GM21526 (cell line): ENCODE measurements at regions not wholly inside any gene's neighbourhood (a gene's known extent, or its start where the extent isn't known, plus 50 kb on each side); places are given as distances from the start of the nearest gene placed in this dataset.

ENCODE experiments used
- ATAC-seq: cut with Tn5 transposase; IDR thresholded peaks from one replicate; pipeline ENCODE4 v1.9.1; 2021; ENCODE audit warnings: moderate library complexity; ENCODE audit not compliant: unreplicated experiment, low FRiP score

DNA sequence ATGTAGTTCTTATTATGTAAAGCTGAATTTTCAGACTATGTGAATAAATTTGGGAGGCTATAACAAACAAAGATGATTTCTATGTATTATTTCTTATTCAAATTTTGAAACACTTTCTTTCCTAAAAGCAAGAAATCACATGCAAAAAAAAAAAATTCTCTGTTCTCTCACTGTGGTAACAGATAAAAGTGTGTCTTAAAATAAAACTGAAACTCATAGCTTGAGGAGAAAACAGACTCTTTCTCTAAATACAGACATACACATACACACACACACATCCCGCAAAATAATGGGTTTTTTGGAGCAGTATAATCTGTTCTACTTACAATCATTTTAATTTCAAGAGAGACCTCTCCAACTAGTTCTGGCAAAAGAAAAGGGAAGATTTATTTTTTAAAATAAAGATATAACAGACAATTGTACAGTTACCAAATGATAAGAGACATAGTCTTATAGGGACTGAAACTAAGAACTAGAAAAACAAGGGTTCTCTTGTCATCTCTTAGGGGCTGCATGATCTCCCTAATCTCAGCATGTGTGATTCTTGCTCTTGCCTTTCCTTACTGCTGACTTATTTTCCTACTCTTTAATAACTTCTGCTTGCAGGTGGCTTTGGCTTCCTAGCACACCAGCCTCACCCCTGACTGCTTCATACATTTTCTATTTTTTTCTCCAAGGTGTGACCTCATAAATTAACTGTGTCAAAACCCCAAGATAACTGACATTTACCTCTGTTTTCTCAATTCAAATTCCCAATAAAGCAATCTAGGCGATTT lies 483.5 kb upstream of the POT1 start:
- no peak for ATAC-seq

DNA sequence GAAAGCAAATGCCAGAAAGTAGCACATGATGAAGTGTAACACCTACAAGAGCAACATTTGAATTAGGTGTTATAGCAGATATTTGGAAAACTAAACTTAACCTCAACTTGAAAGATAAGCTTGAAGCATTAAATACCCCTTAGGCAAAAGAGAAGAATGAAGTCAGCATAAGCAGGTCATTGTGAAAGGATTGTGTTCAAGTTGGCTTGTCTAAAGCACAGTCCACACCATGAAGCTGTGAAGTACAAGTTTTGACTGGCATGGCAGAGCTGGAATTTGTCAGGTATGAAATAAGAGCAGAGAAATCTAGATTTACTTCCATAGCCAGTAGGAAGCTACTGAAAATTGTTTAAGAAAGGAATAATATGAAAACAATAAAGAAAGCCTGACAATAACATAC lies 480.3 kb upstream of the POT1 start:
- no peak for ATAC-seq

DNA sequence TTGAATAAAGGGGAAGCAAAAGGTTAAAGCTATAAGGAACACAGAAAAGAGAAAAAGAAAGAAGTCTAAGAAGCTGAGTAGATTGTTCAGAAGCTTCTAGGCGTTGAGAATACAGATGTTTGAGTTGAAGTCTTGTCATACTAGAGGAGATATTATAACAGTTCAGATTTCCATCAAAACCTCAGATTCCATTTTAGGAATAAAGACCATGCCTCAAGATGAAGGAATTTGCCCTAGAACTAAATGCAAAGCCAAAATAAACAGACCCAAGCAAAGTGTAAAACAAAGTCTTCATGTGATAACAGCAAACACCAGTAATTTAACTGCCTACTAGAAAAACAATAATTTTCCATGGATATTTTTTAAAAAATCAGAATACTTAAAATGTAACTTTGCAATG lies 476.5 kb upstream of the POT1 start:
- ATAC-seq = no peak

DNA sequence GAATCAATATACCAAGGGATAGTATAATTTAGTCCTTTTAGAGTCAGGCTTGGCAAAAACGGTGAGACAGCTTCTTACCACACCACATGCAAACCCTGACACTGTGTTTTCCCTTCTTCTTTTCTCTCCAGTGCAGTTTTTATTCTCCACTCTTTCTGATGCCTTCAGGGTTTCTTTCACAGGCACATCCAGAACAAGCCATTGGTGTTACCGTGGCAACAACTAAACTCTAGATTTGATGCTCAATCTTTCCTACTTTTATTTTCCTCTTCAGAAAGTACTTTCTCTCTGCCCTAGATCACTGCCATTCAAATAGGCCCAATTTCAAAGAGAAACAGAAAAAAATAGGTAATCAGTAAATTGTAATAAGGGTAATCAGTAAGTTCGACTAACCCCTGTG lies 469.8 kb upstream of the POT1 start:
- no peak for ATAC-seq

DNA sequence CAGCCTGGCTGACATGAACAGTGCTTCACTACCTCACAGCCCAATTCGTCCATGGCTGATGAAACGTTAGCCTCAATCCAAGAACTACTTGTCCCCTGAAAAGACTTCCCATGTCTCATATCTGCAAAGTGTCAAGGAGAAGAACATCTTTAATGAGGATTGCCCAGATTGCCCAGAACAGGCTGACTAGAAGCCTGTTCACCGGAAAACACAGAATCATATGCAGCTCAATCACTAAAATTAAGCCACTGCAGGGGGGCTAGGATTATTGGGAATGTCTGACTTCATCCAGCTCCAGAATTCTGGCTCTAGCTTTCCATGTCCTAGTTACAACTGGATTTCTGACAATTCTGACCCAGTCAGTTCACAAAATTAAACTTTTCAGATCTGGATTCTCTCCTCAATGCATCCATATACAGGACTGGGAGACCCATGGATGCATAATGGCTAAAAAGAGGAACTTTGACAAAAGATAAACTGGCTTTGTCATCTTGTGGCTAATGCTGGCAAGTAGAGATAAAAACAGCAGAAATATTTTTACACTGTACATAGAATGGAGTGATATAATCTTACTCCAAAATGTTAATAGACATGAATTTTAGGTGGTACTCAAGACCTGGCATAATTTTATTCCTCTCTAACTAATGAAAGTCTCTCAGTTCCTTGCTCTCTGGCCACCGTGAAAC lies 467.0 kb upstream of the POT1 start:
- no peak for ATAC-seq

DNA sequence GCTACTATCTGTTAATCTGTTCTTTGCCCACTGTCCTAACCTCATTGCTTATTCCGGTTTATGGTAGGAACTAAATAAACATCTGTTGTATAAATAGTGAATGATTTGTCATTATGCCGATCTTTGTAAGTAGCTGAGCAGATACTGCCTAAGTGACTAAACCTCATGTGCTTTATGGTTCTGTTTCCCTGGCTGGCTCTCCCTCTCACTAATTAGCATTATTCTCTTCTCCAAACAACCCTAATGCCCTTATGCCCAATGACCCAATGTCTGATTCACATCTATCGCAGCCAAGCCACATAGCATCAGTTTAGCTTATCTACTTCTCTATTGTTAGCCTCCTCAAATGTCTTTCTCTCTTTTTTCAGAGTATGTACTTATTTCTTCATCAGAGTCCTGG lies 462.3 kb upstream of the POT1 start:
- ATAC-seq = no peak

DNA sequence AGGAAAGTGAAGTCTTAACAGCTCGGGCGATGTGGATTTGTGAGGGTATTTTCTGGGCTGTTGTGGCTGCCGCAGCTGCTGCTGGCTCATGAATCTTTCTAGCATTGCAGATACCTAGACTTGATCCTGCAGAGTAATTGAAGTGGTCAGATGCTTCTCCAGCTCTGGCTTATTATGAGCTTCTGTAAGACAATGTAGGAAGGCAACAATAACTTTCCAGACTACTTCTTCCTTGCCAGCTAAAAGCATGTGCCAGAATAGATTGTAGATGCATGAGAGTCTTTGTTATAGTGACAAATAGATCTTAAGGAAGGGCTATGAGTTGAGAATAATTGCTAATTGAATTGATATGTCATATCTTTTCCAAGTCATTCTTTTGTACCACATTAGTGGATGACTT lies 461.4 kb upstream of the POT1 start:
- ATAC-seq = no peak

DNA sequence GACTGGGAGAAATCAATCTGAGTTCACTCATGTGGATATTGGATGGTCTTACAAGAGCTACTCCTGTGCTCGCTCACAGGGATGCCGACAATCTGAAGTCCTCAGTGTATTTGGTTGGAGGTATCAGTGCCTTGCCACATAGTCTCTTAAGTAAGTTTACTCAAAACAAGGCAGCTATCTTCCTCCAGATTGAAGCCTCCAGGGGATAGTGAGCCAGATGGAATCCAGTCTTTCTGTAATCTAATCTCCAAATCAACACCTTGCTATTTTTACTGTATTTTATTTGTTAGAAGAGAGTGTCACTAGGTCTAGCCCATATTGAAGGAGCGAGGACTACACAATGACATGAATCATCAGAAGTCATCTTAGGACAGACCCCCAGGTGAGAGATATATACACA lies 456.6 kb upstream of the POT1 start:
- ATAC-seq = no peak

DNA sequence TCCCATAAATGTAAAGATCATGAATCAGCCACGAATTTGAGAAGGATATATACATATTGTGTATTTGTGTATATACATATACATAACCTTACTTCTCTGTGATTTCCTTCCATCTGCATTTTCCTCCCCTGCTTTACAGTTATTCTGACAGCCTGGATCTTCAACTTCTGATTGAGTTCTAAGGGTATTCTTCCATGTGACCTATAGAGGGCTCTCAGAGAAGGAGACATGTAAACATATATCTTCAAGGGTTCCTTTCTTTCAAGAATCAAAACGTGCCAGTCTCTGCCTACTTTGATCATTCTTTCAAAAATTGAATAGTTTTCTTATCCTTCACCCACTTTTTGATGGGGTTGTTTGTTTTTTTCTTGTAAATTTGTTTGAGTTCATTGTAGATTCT lies 453.7 kb upstream of the POT1 start:
- ATAC-seq = no peak

DNA sequence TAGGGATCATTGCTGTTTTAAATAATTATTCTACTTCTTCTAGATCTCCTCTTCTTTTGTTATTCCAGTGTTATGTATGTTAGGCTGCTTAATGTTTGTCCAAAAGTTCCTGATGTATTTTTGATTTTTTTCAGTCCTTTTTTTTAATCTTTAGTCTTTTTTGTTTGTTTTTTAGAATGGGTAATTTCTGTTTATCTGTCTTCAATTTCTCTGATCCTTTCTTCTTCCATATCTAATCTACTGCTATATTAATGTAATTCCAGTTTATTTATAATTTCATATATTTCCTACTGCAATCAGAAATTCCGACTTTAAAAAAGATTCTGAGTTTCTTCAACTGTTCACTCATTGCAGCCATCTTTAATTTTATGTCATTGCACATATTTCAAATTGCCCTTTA lies 452.8 kb upstream of the POT1 start:
- ATAC-seq = no peak

DNA sequence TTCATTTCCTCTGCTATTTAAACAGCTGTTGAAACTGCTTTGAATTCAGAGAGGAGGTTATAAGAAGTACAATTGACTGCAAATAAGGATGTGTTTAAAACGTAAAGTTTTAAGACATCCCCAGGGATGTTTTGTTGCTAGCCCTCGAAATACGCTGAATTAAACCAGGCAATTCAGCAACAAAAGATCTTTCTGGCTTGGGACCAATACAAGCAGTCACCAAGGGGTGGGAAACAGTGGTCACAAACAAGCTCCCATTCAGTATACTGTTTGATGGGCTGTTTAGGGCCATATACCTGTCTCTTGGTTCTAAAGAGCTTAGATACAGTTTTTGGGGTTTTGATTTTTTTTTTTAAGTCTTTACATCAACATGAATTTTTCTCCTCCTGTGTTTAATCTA lies 446.3 kb upstream of the POT1 start:
- no peak for ATAC-seq

DNA sequence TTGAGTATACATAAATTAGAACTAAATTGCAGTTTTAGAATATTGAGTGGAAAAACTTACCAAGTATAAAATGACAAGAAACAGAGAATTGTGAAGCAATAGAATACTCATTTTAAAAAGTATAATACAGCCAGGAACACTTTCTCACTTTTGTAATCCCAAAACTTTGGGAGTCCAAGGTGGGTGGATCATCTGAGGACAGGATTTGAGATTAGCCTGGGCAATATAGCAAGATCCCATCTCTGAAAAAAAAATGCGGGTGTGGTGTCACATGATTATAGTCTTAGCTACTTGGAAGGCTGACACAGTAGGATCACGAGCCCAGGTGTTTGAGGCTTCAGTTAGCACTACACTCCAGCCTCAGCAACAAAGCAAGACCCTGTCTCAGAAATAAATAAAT lies 440.9 kb upstream of the POT1 start:
- ATAC-seq = no peak

DNA sequence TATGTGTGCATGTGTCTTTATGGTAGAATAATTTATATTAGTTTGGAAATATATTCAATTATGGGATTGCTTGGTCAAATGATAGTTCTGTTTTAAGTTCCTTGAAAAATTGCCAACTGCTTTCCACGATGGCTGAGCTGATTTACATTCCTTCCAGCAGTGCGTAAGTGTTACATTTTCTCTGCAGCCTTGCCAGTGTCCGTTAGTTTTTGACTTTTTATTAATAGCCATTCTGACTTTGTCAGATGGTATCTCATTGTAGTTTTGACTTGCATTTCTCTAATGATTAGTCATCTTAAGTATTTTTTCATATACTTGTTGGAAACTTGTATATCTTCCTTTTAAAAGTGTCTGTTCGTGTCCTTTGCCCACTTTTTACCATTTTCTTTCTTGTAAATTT lies 434.2 kb upstream of the POT1 start:
- no peak for ATAC-seq

DNA sequence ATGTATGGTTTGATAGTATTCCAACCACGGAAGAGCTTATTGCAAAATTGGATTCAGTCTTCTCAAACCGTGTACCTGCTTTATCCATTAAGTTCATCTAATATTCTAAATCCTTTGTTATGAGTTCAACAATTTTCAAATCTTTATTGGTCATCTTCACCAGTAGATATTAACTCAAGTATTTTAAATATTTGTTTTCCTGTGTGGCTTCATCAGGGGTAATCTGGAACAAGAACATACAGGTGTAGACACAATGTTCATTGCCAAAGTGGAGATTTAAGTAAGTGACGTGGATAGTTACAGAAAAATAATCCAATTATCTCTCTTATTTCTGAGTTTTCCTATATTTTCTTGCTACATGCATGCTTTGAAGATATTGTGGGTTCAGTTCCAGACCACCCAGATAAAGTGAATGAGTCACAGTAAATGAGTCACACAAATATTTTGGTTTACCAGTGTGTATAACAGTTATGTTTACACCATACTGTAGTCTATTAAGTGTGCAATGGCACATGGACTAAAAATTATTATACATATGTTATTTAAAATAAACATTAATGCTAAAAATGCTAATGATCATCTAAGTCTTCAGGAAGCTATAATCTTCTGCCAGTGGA lies 429.0 kb upstream of the POT1 start:
- no peak for ATAC-seq

DNA sequence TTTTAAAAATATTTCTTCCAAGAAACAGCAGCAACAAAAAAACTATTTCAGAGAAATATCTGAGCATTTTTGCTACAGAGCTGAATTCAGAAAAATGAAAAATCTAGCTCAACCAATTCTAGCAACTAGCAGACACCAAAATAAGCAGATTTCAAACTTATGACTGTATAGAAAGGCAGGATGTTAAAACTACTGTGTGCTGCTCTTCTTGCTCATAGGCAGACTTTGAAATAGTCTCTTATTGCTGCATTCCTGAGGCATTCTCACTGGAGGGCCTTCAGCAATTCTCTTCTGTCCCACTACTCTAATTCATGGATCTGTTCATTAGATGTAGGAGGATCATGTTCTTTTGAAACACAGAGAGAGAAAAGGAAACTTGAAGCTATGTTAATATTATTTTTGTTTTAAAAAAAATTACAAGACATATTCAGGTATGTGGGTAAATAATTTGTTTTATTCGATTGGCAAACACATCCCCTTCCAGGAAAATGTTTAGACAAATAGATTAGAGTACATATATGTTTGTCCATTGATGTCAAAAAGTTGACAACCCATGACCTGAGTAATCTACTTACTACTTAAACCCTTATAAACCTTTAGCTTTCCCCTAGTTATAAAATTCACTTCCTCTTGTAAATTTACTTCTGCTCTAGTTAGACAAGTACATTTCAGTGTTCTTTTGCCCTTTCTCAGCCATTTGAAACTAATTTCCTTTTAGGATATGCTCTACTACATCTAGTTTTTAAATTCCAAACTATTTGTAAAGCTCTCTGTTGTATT lies 428.2 kb upstream of the POT1 start:
- ATAC-seq = no peak

DNA sequence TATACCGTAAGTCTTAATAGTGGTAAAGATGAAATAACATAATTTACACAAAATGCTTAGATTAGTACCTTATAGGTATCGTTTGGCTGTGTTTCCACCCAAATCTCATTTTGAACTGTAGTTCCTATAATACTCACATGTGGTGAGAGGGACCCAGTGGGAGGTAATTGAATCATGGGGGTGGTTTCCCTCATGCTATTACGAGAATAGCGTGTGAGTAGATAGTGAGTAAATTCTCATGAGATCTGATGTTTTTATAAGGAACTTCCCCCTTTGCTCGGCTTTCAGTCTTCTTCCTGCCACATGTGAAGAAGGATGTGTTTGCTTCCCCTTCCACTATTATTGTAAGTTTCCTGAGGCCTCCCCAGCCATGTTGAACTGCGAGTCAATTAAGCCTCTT lies 426.3 kb upstream of the POT1 start:
- ATAC-seq = no peak

DNA sequence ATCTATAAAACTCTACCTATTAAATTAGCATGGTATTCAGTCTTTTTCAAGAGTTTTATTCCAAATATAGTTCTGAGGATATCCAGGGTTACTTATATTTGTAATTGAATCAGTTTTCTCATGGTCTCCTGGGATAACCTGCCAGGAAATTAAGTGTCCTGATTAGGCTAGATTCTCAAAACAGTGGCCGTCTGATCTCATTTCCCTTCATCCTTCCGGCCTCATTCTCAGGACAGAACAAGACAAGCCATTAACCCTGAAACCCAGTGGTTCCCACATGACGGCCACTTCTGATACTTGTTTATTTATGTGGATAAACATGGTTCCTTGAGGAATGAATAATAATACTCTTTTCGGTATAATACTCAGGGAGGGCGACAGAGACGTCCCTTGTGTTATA lies 417.6 kb upstream of the POT1 start:
- ATAC-seq = no peak

DNA sequence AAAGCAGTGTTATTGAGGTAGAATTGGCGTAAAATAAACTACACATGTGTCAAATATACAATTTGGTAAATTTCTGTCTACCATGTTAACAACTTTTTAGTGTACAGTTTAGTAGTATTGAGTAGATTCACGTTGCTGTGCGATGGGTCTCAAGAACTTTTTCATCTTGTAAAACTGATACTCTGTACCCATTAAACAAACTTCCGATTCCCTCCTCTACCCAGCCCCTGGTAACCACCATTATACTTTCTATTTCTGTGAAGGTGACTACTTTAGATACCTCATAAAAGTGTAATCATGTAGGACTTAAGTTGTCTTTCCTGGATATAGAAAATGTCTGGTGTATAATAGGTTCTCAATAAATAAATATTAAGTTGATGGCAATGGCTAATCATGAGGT lies 408.5 kb upstream of the POT1 start:
- no peak for ATAC-seq

DNA sequence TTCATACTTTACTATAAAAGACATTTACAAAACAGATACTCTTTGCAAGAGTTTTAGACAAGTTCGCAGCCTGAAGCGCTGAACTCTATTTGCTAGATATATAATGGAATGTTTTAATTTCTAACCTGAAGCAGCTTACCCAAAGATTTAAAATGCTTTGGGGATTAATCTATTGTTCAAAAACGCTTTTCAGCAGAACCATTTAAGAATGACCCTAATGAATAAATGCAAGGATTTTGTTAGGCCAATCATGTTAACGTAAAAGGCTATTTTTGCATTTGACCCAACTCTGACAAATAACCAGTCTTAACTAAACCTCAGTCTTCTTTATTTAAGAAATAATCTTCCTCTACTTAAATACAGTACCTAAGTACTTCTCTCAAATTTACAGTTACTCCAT lies 406.7 kb upstream of the POT1 start:
- no peak for ATAC-seq

DNA sequence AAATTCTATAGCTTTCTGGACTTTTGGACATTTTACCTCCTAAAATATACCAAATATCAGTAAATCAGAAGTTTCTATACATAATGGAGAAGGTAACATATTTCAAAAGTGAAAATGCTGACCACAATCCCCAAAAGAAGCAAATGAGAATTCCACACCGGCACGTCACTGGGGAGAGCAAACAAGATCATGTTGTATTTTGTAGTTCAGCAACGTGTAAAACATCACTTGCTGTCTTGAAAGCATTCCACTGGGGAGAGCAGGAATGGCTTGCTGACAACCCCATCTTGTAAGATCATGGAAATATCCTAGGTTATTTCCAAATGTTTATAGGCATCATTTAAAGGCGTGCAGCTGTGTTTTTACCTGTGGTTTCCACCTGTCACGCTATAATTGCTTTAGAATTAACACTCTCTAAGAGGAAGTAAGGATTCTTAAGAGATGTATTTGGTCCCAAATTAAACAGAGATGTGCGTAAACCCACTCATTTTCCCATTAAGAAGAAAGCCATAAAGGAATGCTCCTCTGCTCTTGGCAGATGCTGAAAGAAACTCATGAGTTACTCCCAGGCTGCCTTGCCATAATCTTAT lies 397.1 kb upstream of the POT1 start:
- no peak for ATAC-seq

DNA sequence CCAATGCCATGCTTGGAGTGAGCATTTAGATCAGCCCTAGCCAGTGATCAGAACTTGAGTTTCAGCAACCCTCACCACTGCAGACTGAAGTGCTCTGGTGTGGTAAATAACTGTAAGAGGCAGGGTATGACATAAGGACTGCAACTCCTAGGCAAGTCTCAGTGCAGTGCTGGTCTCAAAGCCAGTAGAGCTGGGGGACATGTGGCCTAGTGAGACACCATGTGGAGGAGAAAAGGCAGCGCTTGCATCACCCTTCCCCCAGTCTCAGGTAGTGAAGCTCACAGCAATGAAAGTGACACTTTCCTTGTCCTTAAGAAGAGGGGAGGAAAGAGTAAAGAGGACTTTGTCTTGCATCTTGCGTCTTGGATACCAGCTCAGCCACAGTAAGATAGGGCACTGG lies 386.8 kb upstream of the POT1 start:
- ATAC-seq = no peak
